HG02763 (cell line): ENCODE measurements at regions not wholly inside any gene's neighbourhood (a gene's known extent, or its start where the extent isn't known, plus 50 kb on each side); places are given as distances from the start of the nearest gene placed in this dataset.

ENCODE experiments used
- ATAC-seq: cut with Tn5 transposase; IDR thresholded peaks from one replicate; pipeline ENCODE4 v1.9.1; 2021; ENCODE audit warnings: mild to moderate bottlenecking, moderate library complexity; ENCODE audit not compliant: unreplicated experiment

DNA sequence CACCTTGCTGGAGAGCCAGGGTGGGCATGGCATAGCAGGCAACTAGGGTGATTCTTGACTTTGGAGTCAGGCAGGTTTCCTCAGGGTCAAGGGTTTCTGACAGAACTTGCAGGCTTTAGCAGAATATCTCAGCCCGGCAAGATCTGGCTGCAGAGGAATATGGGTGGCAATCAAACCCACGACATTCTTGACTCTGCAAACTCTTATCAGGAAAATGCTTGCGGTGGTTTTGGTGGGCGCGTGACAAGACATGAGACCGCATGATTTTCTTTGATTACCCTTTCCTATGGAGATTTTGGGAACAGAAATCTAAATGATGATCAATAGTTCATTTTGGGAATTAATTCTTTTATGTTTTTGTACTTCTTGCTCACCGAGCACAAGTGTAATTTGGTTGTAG is 449.5 kb downstream of the VRK1 start:
- ATAC-seq, result no peak

DNA sequence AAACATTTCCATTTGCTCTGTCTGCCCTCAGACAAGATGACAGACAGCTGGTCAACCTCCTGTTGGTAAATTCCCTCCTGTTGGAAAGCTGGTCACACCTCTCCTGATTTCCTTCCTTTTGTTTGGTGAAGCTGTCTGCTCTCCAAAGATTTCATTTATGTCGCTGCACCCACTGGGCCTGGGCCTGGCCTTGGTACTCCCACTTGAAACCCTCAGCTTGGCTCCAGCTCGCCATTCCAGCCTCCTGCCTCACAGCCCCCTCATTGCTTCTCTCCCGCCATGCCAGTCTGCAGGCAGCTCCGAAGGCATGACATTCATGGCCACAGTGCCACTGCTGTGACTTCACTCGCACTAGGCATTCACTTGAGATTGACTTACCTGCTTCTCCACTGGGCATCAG is 451.8 kb downstream of the VRK1 start:
- no peak for ATAC-seq

DNA sequence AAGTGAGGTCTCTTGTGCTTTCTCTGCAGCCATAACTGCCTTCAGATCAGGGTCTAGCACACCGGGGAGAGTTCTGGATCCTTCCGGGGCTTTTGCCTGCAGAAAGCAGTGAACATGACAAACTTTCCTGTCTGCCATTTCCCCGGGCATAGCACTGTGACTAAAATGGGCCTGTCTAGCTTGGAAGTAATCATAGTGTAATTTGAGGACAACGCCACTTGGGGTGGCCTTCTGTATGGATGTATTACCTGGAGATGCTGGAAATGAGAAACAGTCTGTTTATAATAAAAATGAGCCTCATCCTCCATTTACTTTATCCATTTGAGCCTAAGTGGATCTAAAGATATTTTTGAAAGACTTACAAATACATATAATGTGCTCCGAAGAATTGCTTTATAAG is 453.7 kb downstream of the VRK1 start:
- ATAC-seq, result no peak

DNA sequence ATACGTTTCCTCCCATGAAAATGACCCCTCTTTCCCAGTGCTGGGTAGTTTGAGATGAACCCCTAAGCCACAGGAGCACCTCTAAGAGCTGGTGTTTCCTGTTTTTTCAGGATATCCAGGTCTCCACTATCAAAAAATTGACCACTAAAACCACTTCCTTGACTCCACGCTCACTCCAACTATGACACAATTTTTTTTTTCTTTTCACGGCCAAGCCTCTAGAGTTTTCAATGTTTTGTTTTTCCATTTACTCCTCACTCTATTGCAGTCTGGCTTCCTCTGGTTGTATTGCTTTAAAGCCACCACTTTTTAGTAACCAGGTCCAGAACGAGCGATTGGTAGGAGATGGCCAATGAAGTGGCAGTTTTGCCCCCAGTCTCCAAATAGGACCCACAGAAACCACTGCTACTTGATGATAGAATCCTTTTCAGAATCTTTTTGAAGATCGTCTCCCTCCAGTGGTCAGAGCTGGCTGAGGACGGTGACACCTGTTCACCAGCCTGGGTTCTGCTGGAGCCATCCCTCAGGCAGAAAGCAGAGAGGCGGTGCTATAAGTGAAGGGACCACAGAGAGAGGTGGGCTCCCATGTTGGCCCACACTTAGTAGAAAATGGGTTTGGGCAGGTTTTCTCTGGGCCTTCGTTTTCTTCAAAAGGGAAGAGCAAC is 454.4 kb downstream of the VRK1 start:
- no peak for ATAC-seq

DNA sequence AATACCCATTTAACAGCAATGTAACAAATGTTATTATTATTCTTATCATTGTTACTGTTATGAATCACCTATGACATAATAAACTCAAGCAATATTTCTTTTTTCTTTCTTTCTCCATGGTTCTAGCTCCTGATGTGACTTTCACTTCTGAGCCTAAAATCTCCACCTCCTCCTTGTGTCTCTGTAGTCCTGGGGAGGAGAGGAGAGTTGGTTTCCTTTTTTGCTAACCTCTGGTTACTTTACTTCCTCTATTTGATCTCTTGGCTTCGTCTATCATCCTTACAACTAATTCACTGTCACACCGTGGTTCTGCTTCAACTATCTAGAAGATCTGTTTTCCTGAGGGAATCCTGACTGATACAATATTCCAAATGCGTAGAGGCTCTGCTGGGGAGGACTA is 456.6 kb downstream of the VRK1 start:
- ATAC-seq, result no peak

DNA sequence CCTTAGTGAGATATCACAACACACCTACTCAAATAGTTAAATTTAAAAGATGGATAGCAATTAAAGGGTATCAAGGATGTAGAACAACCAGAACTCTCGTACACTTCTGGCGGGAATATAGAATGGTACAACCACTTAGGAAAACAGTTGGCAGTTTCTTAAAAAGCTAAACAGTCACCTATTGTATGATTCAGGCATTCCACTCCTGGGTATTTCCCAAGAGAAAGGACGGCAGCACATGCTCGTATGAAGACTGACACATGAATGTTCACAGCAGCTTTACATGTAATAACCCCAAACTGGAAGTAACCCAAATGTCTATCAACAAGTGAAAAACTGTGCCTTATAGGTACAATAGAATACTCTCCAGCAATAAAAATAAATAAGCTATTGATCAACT is 465.2 kb downstream of the VRK1 start:
- ATAC-seq, result no peak

DNA sequence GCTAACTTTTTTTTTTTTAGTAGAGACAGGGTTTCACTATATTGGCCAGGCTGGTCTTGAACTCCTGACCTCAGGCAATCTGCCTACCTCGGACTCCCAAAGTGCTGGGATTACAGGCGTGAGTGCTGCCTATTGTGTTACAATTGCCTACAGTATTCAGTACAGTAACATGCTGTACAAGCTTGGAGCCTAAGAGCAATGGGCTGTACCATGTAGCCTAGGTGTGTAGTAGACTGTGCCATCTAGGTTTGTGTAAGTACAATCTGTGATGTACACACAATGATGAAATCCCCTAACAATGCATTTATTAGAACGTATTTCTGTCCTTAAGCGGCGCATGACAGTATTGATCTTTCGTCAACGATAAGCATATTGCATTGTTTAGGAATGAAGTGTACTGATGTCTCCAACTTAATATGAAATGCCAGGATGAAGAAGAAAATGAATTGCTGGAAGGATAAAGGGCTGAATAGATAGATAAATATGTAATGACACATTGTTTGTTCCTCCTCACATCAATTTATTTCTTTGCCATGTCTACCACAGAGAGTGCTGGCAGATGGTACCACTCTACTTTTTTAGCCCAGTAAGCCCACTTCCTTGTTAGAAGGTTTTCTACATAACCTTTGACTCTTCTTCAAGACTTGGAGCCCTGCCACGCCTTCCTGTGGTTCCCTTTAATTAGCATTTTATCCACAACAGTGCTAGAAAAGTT is 467.5 kb downstream of the VRK1 start:
- no peak for ATAC-seq

DNA sequence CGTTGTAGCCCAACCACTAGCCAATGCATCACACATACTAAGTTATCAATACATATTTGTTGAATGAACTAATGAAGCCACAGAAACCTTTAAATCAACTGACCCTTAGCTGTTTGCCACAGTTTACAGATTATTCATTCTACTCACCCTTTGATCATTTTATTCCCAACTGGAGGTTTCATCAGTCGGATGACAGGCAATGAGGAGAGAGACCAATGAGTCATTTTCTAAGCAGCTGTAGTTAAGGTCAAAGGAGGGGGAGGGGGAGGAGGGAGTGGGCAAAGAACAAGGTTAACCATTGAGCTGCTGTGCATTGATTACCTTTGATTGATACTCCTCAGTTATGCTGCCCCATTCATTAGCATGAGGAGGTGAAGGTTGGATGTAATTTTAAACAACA is 469.5 kb downstream of the VRK1 start:
- no peak for ATAC-seq

DNA sequence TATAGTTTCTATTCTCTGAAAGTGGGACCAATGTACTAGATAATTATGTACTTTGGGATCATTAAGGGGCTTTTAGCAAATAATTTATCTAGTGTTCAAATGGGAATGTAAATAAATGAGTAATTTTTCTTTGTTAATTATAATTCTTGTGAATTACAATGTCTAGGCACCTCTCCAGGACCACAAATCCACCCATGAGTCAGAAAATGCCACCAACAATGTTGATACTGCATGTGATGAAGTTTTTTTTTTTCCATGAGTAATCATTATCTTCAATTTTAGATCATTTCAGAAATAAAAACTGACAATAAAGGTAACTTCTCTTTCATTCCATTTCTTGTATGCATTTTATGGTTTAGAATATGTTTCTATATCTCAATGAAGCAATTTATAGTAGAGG is 470.3 kb downstream of the VRK1 start:
- ATAC-seq, result no peak

DNA sequence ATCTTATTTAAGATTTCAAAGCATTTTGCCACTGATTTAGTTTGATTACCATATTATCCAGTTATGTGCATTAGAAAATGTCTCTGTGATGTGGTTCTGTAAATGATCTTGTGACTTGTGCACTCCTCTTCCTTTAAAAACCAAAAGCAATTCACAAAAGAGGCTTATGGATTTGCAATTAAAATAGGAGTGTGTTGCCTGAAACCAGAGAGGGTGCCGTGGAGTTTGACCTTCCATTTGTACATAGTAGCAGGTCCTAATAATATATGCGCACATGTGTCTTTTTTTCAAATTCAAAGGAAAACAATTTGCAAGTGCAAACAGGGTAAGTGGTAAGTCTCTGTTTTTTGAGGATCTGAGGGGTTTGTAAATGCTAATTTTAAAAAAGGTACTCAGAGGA is 470.9 kb downstream of the VRK1 start:
- no peak for ATAC-seq

DNA sequence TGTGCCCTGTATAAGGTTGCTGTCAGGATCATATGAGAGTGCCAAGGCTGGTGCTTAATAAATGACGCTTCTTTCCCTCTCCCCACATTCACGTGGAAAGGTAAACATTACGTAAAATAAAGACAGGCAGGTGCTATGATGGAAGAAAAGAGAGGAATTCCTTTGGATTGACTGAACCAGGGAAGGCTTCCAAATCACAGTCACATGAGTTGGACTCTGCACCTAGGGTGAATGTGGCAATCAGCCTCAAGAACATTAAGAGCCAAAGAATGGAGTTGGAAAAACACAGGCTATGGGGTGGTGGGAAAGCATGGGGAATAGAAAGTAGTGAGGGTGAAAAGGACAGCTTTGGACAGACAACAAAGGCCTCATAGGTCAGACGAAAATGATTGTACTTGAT is 473.1 kb downstream of the VRK1 start:
- no peak for ATAC-seq

DNA sequence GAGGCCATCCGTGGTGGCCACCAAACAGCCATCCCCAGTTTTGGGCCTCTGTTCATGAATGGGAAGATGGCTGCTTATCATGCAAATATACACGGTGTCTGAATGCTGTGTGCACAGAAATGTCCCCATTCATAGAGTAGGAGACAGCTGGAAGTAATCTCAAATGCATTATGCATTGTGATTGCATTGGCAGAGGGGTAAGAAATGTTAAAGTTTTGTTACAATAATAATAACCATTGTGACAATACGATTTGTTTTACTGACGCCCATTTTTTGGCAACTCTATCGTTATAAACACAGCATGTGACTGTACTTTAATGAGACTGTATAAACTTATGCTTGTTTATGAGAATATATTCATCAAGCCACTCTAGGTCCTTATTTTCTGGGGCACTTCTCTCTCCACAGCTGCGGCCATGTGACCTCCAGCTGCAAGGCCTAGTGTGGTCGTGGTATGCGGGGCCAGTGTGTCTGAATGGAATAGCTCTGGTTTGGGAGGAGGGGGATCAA is 474.3 kb downstream of the VRK1 start:
- no peak for ATAC-seq

DNA sequence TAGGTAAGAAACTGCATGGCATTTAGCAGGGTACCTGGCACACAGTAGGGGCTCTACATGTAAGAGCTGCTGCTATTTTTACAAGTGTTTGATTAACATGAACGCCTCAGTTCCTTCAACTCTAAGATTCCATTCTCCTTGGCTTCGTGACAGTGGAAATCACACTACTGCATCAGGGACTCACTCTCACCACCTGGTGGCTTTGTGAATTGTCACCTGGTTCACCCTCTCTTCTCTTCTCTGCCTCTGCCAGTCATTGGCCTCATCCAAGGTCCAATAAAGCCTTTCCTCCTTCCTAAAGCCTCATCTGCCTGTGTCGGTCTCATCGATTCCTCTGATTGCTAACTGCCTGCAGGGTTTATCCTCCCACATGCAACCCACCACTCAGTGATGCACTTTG is 476.4 kb downstream of the VRK1 start:
- no peak for ATAC-seq

DNA sequence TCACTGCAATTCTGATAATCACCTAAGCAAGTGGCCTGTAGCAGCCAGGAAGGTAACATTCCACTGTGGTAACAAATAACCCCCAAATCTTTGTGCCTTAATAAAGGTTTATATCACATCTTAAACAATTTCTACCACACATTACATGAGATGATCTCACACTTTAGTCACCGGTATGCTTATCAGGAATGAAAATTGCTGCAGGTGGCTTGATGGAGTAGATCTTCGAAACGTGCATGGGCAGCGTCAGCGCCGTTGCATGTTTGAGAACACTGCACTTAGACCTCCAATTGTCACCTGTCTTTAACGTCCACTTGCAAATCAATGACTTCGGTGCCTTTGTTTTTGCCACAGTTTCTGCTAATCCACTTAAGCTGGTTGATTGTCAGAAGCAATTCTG is 477.4 kb downstream of the VRK1 start:
- no peak for ATAC-seq

DNA sequence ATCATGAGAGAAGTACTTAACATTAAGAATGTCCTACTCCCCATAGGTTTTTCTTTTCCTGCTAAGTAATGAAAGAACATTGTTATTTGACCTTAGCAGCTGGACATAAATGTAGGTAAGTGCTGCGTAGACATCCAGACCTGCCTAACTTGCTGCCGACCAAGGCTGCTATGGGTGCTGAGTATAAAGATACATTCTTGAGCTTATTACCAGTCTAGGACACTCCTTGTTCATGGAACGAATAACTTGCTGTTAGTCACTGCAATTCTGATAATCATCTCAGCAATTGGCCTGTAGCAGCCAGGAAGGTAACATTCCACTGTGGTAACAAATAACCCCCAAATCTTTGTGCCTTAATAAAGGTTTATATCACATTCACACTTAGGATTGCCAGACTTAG is 478.1 kb downstream of the VRK1 start:
- no peak for ATAC-seq

DNA sequence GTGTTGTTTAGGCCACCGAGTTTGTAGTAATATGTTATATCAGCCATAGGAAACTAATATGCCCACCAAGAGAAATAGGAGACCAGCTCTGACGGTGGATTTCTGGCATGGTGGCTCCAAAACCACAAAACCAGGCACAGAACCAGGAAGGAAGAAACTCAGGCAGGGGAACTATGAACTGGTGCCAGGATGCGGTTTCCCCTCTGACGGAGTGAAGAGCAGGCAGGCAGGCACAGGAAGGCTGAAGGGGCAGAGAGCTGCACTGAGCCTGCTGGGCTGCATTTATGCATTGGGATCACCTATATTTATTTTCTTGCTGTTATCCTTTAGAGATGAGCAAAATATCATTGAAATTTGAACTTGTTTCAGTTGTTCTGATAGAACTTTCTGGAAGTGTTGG is 479.4 kb downstream of the VRK1 start:
- ATAC-seq, result no peak

DNA sequence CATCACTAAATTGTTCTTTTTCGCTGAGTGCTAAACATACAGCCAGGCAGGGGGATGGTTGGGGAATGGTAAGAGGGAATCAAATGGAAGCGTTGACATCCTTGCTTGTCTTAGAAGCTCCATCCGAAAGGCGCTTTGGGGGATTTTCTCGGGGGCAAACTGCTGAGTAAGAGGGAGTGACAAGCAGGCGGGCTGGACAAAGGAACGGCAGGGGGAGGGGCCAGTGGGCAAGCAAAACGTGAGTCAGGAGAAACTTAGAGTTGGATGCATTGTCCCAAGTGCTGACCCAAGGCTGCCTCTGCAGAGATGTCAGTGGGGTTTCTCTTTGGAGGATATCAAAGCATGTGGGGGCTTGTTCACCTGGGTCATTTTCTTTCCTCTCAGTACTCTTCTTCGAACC is 480.5 kb downstream of the VRK1 start:
- no peak for ATAC-seq

DNA sequence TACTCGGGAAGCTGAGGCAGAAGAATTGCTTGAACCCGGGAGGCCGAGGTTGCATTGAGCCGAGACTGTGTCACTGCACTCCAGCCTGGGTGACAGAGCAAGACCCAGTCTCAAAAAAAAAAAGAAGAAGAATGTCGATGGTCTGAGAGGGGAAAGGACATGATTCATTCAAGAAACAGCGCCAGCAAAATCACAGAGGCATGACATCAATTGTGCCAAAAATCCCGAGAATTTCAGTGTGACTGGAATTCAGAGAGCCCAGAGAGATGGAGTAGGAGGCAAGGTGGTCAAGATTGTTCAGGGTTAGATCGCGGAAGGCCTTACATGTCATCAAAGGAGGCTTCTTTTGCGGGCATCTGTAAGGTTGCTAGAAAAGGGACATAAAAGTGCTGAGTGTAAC is 483.3 kb downstream of the VRK1 start:
- no peak for ATAC-seq

DNA sequence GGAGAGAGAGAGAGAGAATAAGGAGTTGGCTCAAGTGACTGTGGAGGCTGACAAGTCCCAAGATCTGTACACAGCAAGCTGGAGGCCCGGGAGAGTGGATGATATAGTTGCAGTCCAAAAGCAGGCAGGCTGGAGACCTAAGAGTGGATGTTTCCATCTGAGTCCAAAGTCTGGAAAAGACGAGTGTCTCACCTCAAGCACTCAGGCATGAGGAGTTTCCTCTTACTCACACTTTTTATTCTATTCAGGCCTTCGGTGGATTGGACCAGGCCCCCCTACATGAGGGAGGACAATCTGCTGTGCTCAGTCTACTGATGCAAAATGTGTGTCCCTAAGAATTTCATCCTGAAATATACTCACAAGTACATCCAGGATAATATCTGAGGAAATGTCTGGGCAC is 484.6 kb downstream of the VRK1 start:
- ATAC-seq, result no peak

DNA sequence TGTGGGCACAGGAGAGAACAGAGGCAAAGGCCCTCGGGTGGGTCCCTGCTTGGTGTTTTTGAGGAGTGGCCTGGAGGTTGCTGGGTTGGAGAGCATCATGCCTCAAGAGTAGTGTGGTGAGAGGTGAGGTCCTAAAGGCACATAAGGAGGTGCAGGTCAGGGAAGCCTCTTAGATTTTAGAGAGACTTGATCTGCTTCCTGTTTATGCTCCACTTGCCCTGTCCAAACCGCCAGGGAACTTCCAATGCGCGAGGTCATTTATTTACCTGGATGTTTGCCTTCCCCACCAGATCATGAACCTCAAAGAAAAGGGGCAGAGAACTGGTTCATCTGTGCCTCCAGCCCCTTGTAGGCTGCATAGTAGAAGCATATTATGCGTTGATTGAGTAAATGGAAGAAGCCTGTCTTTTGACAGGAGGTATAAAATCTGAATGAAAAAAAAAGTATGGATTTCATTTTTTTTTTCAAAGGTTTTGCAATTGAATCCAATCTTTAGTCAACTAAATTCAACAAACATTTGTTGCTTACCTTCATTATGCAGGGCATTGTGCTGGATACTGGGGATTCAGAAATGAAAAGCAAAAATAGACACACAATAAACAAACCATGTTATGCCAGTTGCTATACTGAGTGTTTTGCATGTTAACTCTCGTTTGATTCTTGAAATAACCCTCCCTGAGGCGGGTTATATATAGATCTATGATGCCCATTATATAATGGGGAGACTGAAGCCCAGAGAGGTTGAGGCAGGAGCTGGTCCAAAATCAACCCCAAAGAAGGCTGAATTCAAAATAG is 485.2 kb downstream of the VRK1 start:
- no peak for ATAC-seq

DNA sequence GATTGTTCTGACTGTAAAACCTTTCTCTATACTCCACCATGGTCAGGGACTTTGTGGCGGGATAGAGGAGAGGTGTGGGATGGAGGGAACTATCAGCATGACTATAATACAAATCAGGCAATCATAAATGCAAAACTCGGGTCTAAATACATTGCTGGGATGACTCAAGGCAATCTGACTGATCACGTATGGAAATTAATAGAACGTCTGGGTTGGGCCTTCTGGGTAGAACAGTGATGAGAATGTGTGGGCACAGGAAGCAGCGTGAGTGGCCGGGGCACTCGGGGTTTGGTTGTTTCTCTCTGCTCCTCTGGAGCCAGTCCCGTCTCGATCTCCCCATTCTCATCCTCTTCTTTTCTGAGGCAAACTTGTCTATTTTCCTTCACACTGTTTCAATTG is 485.8 kb downstream of the VRK1 start:
- ATAC-seq, result no peak

DNA sequence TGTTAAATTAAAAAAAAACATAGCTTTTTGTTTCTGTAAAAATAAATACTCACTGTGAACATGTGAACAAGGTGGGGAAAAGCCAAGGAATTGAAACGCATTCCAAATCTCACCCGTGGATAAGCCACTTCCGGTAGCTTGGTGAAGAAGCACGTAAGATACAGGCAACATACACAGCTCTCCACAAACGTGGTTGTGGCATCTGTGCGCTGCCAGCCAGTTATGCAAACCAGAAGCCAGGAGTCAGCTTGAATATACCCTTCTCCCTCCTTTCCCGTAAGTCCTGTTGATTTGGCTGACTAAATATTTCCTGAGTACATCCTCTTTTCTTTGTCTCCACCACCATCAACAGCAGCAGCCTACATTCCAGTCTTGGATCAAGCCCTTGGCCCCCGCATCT is 486.2 kb downstream of the VRK1 start:
- ATAC-seq, result no peak
